ENCODE measurements at regions not wholly inside any gene's neighbourhood (a gene's known extent, or its start where the extent isn't known, plus 50 kb on each side); places are given as distances from the start of the nearest gene placed in this dataset.

GRCh38 chr13:106246666-106247188, 288.7 kb downstream of the EFNB2 start:
- TF ChIP-seq POU2F2 (IDR thresholded peaks at IDR 0.05; ENCODE audit: low read depth, low read length): no peak
- no peak for TF ChIP-seq PAX5 (IDR thresholded peaks at IDR 0.05; ENCODE audit: insufficient read depth, low read length, severe bottlenecking)
- TF ChIP-seq SPI1 (IDR thresholded peaks at IDR 0.05; ENCODE audit: low read depth, low read length): no peak
- TF ChIP-seq POLR2A (IDR thresholded peaks at IDR 0.05; ENCODE audit: low read depth, low read length): no peak
- no peak for TF ChIP-seq TAF1 (IDR thresholded peaks at IDR 0.05; ENCODE audit: low read depth, low read length)
- no peak for TF ChIP-seq POLR2AphosphoS5 (IDR thresholded peaks at IDR 0.05; ENCODE audit: low read depth, low read length)
- FAIRE-seq (no peak), DNase-seq (ENCODE audit: insufficient read length, low spot score) (no peak)

- FAIRE-seq: no peak
- DNase-seq (ENCODE audit: insufficient read length, low spot score): no peak
- TF ChIP-seq POLR2A (IDR thresholded peaks at IDR 0.05; ENCODE audit: low read depth, low read length) (no peak), SPI1 (IDR thresholded peaks at IDR 0.05; ENCODE audit: low read depth, low read length) (no peak), POU2F2 (IDR thresholded peaks at IDR 0.05; ENCODE audit: low read depth, low read length) (no peak), TAF1 (IDR thresholded peaks at IDR 0.05; ENCODE audit: low read depth, low read length) (no peak), PAX5 (IDR thresholded peaks at IDR 0.05; ENCODE audit: insufficient read depth, low read length, severe bottlenecking) (no peak), POLR2AphosphoS5 (IDR thresholded peaks at IDR 0.05; ENCODE audit: low read depth, low read length) (no peak)
Measured at GRCh38 chr13:106246242-106246641, 289.2 kb downstream of the EFNB2 start.

- TF ChIP-seq PAX5 (IDR thresholded peaks at IDR 0.05; ENCODE audit: insufficient read depth, low read length, severe bottlenecking) (no peak), TAF1 (IDR thresholded peaks at IDR 0.05; ENCODE audit: low read depth, low read length) (no peak), POU2F2 (IDR thresholded peaks at IDR 0.05; ENCODE audit: low read depth, low read length) (no peak), POLR2AphosphoS5 (IDR thresholded peaks at IDR 0.05; ENCODE audit: low read depth, low read length) (no peak), SPI1 (IDR thresholded peaks at IDR 0.05; ENCODE audit: low read depth, low read length) (no peak), POLR2A (IDR thresholded peaks at IDR 0.05; ENCODE audit: low read depth, low read length) (no peak)
- DNase-seq (ENCODE audit: insufficient read length, low spot score) (no peak), FAIRE-seq (no peak)
Measured at GRCh38 chr13:106243011-106243565, 292.4 kb downstream of the EFNB2 start.

GRCh38 chr13:106241974-106242953, 293.2 kb downstream of the EFNB2 start:
- no peak for TF ChIP-seq POLR2A (IDR thresholded peaks at IDR 0.05; ENCODE audit: low read depth, low read length)
- TF ChIP-seq TAF1 (IDR thresholded peaks at IDR 0.05; ENCODE audit: low read depth, low read length): no peak
- TF ChIP-seq POLR2AphosphoS5 (IDR thresholded peaks at IDR 0.05; ENCODE audit: low read depth, low read length): no peak
- no peak for TF ChIP-seq PAX5 (IDR thresholded peaks at IDR 0.05; ENCODE audit: insufficient read depth, low read length, severe bottlenecking)
- TF ChIP-seq POU2F2 (IDR thresholded peaks at IDR 0.05; ENCODE audit: low read depth, low read length): no peak
- no peak for TF ChIP-seq SPI1 (IDR thresholded peaks at IDR 0.05; ENCODE audit: low read depth, low read length)
- no peak for DNase-seq (ENCODE audit: insufficient read length, low spot score)
- no peak for FAIRE-seq

- no peak for FAIRE-seq
Measured at GRCh38 chr13:106238690-106239089, 296.8 kb downstream of the EFNB2 start.

GRCh38 chr13:106234636-106235035, 300.8 kb downstream of the EFNB2 start:
- no peak for TF ChIP-seq PAX5 (IDR thresholded peaks at IDR 0.05; ENCODE audit: insufficient read depth, low read length, severe bottlenecking)
- FAIRE-seq: no peak

More at GRCh38 chr13:106238690-106239089, 296.8 kb downstream of the EFNB2 start:
- no peak for TF ChIP-seq POLR2AphosphoS5 (IDR thresholded peaks at IDR 0.05; ENCODE audit: low read depth, low read length)
- no peak for TF ChIP-seq POU2F2 (IDR thresholded peaks at IDR 0.05; ENCODE audit: low read depth, low read length)
- TF ChIP-seq TAF1 (IDR thresholded peaks at IDR 0.05; ENCODE audit: low read depth, low read length): no peak
- no peak for TF ChIP-seq SPI1 (IDR thresholded peaks at IDR 0.05; ENCODE audit: low read depth, low read length)
- TF ChIP-seq PAX5 (IDR thresholded peaks at IDR 0.05; ENCODE audit: insufficient read depth, low read length, severe bottlenecking): no peak
- no peak for TF ChIP-seq POLR2A (IDR thresholded peaks at IDR 0.05; ENCODE audit: low read depth, low read length)
- DNase-seq (ENCODE audit: insufficient read length, low spot score): no peak

GRCh38 chr13:106233134-106233735, 302.2 kb downstream of the EFNB2 start:
- TF ChIP-seq TAF1 (IDR thresholded peaks at IDR 0.05; ENCODE audit: low read depth, low read length) (no peak), POU2F2 (IDR thresholded peaks at IDR 0.05; ENCODE audit: low read depth, low read length) (no peak), SPI1 (IDR thresholded peaks at IDR 0.05; ENCODE audit: low read depth, low read length) (no peak), POLR2A (IDR thresholded peaks at IDR 0.05; ENCODE audit: low read depth, low read length) (no peak), POLR2AphosphoS5 (IDR thresholded peaks at IDR 0.05; ENCODE audit: low read depth, low read length) (no peak), PAX5 (IDR thresholded peaks at IDR 0.05; ENCODE audit: insufficient read depth, low read length, severe bottlenecking) (no peak)
- FAIRE-seq (no peak), DNase-seq (ENCODE audit: insufficient read length, low spot score) (no peak)

More at GRCh38 chr13:106234636-106235035, 300.8 kb downstream of the EFNB2 start:
- no peak for DNase-seq (ENCODE audit: insufficient read length, low spot score)

- no peak for TF ChIP-seq POLR2A (IDR thresholded peaks at IDR 0.05; ENCODE audit: low read depth, low read length)
- TF ChIP-seq PAX5 (IDR thresholded peaks at IDR 0.05; ENCODE audit: insufficient read depth, low read length, severe bottlenecking): no peak
- no peak for TF ChIP-seq POLR2AphosphoS5 (IDR thresholded peaks at IDR 0.05; ENCODE audit: low read depth, low read length)
- TF ChIP-seq TAF1 (IDR thresholded peaks at IDR 0.05; ENCODE audit: low read depth, low read length): no peak
- TF ChIP-seq SPI1 (IDR thresholded peaks at IDR 0.05; ENCODE audit: low read depth, low read length): no peak
- TF ChIP-seq POU2F2 (IDR thresholded peaks at IDR 0.05; ENCODE audit: low read depth, low read length): no peak
- FAIRE-seq (no peak), DNase-seq (ENCODE audit: insufficient read length, low spot score) (no peak)
Measured at GRCh38 chr13:106232681-106233080, 302.8 kb downstream of the EFNB2 start.

- DNase-seq (ENCODE audit: insufficient read length, low spot score) (no peak), FAIRE-seq (no peak)
- TF ChIP-seq PAX5 (IDR thresholded peaks at IDR 0.05; ENCODE audit: insufficient read depth, low read length, severe bottlenecking) (no peak), SPI1 (IDR thresholded peaks at IDR 0.05; ENCODE audit: low read depth, low read length) (no peak), POU2F2 (IDR thresholded peaks at IDR 0.05; ENCODE audit: low read depth, low read length) (no peak), TAF1 (IDR thresholded peaks at IDR 0.05; ENCODE audit: low read depth, low read length) (no peak), POLR2AphosphoS5 (IDR thresholded peaks at IDR 0.05; ENCODE audit: low read depth, low read length) (no peak), POLR2A (IDR thresholded peaks at IDR 0.05; ENCODE audit: low read depth, low read length) (no peak)
Measured at GRCh38 chr13:106230450-106230849, 305.0 kb downstream of the EFNB2 start.

Data from GM12891 (cell line).